ENCODE measurements at regions not wholly inside any gene's neighbourhood (a gene's known extent, or its start where the extent isn't known, plus 50 kb on each side); places are given as distances from the start of the nearest gene placed in this dataset.

GRCh38 chr10:125373546-125373945 is 213.2 kb upstream of the CTBP2 start:
- DNase-seq (ENCODE audit: low spot score) = no peak
- no peak overlapping the region for H2BK12ac ChIP-seq (ENCODE audit: low read length)
- no CpG with 5 or more reads among the region's 6 CpGs for WGBS, 2 donors (ENCODE audit: extremely low coverage in 2 of 2, insufficient read length in 2 of 2, insufficient replicate concordance in 1 of 2)
- no peak overlapping the region for H3K27ac ChIP-seq (replicated peaks; ENCODE audit: low read length)
- no peaks in the 10 kb centered on the region for H3K36me3 ChIP-seq (replicated peaks in 1 of 2; ENCODE audit: control insufficient read depth in 2 of 2, insufficient read depth in 2 of 2, low read length in 2 of 2)
- no peak overlapping the region for H3K9ac ChIP-seq (ENCODE audit: low read depth, low read length, poor library complexity)
- H3K4me2 ChIP-seq (ENCODE audit: insufficient read depth, low read length, poor library complexity, severe bottlenecking) = no peak overlapping the region
- no peak overlapping the region for H2AK5ac ChIP-seq (ENCODE audit: low read depth, low read length)
- H4K8ac ChIP-seq (ENCODE audit: low read depth, low read length) = no peak overlapping the region
- H3K23ac ChIP-seq (ENCODE audit: low read depth, low read length, poor library complexity) = no peak overlapping the region
- no peak overlapping the region for H4K91ac ChIP-seq (ENCODE audit: low read depth, low read length, poor library complexity)
- peaks cover 0 to 2% of the 10 kb centered on the region in 2 donors for H3K4me1 ChIP-seq (ENCODE audit: control insufficient read depth in 2 of 2, insufficient read depth in 1 of 2, low read depth in 1 of 2, low read length in 2 of 2)
- H2BK5ac ChIP-seq (ENCODE audit: low read length) = no peak overlapping the region
- H3K4me3 ChIP-seq (ENCODE audit: low read length in 2 of 2) = no peak overlapping the region
- H2BK120ac ChIP-seq (ENCODE audit: low read depth, low read length) = no peak overlapping the region
- H3K9me3 ChIP-seq (replicated peaks in 1 of 2; ENCODE audit: control insufficient read depth in 2 of 2, insufficient read depth in 1 of 2, low read depth in 1 of 2, low read length in 2 of 2) = no peaks in the 10 kb centered on the region
- no peak overlapping the region for H3K4ac ChIP-seq (ENCODE audit: low read length)
- no peak overlapping the region for H3K18ac ChIP-seq (ENCODE audit: low read length)
- no peak overlapping the region for H2AFZ ChIP-seq (ENCODE audit: low read length)
- no peak overlapping the region for H3K14ac ChIP-seq (ENCODE audit: low read length)
- H2BK15ac ChIP-seq (ENCODE audit: low read length) = no peak overlapping the region
- peaks cover 0 to 3% (median 0%) of the 10 kb centered on the region in 3 experiments for H3K27me3 ChIP-seq (ENCODE audit: control insufficient read depth in 3 of 3, insufficient read depth in 3 of 3, low read depth in 1 of 3, low read length in 3 of 3)
- no peaks in the 10 kb centered on the region for H3K79me1 ChIP-seq (ENCODE audit: low read depth, low read length)

- no peak overlapping the region for H2AK5ac ChIP-seq (ENCODE audit: low read depth, low read length)
- no peak overlapping the region for H2BK120ac ChIP-seq (ENCODE audit: low read depth, low read length)
- no peak overlapping the region for H3K14ac ChIP-seq (ENCODE audit: low read length)
- no peak overlapping the region for H3K23ac ChIP-seq (ENCODE audit: low read depth, low read length, poor library complexity)
- peak overlapping the region; percentile 23 for H3K18ac ChIP-seq (ENCODE audit: low read length)
- H2BK12ac ChIP-seq (ENCODE audit: low read length) = no peak overlapping the region
- peaks cover 0 to 3% (median 0%) of the 10 kb centered on the region in 3 experiments for H3K27me3 ChIP-seq (ENCODE audit: control insufficient read depth in 3 of 3, insufficient read depth in 3 of 3, low read depth in 1 of 3, low read length in 3 of 3)
- no CpG with 5 or more reads among the region's 17 CpGs for WGBS, 2 donors (ENCODE audit: extremely low coverage in 2 of 2, insufficient read length in 2 of 2, insufficient replicate concordance in 1 of 2)
- peaks cover 0 to 2% of the 10 kb centered on the region in 2 donors for H3K4me1 ChIP-seq (ENCODE audit: control insufficient read depth in 2 of 2, insufficient read depth in 1 of 2, low read depth in 1 of 2, low read length in 2 of 2)
- H2BK5ac ChIP-seq (ENCODE audit: low read length) = no peak overlapping the region
- peak overlapping the region; percentile 66 for H2AFZ ChIP-seq (ENCODE audit: low read length)
- no peaks in the 10 kb centered on the region for H3K9me3 ChIP-seq (replicated peaks in 1 of 2; ENCODE audit: control insufficient read depth in 2 of 2, insufficient read depth in 1 of 2, low read depth in 1 of 2, low read length in 2 of 2)
- no peak overlapping the region for H3K4me3 ChIP-seq (ENCODE audit: low read length in 2 of 2)
- peak; percentile 66 for DNase-seq (ENCODE audit: low spot score)
- H4K91ac ChIP-seq (ENCODE audit: low read depth, low read length, poor library complexity) = no peak overlapping the region
- peak overlapping the region; percentile 53 for H3K4me2 ChIP-seq (ENCODE audit: insufficient read depth, low read length, poor library complexity, severe bottlenecking)
- no peak overlapping the region for H2BK15ac ChIP-seq (ENCODE audit: low read length)
- H4K8ac ChIP-seq (ENCODE audit: low read depth, low read length) = no peak overlapping the region
- no peaks in the 10 kb centered on the region for H3K79me1 ChIP-seq (ENCODE audit: low read depth, low read length)
- H3K36me3 ChIP-seq (replicated peaks in 1 of 2; ENCODE audit: control insufficient read depth in 2 of 2, insufficient read depth in 2 of 2, low read length in 2 of 2) = no peaks in the 10 kb centered on the region
- no peak overlapping the region for H3K27ac ChIP-seq (replicated peaks; ENCODE audit: low read length)
- H3K4ac ChIP-seq (ENCODE audit: low read length) = no peak overlapping the region
- no peak overlapping the region for H3K9ac ChIP-seq (ENCODE audit: low read depth, low read length, poor library complexity)
These were observed 210.2 kb upstream of the CTBP2 start for GRCh38 chr10:125370578-125370977.

- H3K9ac ChIP-seq (ENCODE audit: low read depth, low read length, poor library complexity) = no peak overlapping the region
- peaks cover 0 to 2% of the 10 kb centered on the region in 2 donors for H3K4me1 ChIP-seq (ENCODE audit: control insufficient read depth in 2 of 2, insufficient read depth in 1 of 2, low read depth in 1 of 2, low read length in 2 of 2)
- H3K23ac ChIP-seq (ENCODE audit: low read depth, low read length, poor library complexity) = no peak overlapping the region
- no peak overlapping the region for H3K4me3 ChIP-seq (ENCODE audit: low read length in 2 of 2)
- no peaks in the 10 kb centered on the region for H3K79me1 ChIP-seq (ENCODE audit: low read depth, low read length)
- H3K14ac ChIP-seq (ENCODE audit: low read length) = no peak overlapping the region
- no peaks in the 10 kb centered on the region for H3K27me3 ChIP-seq (ENCODE audit: control insufficient read depth in 3 of 3, insufficient read depth in 3 of 3, low read depth in 1 of 3, low read length in 3 of 3)
- H3K4ac ChIP-seq (ENCODE audit: low read length) = no peak overlapping the region
- H2BK15ac ChIP-seq (ENCODE audit: low read length) = no peak overlapping the region
- no peak overlapping the region for H2BK12ac ChIP-seq (ENCODE audit: low read length)
- H3K36me3 ChIP-seq (replicated peaks in 1 of 2; ENCODE audit: control insufficient read depth in 2 of 2, insufficient read depth in 2 of 2, low read length in 2 of 2) = no peaks in the 10 kb centered on the region
- H3K27ac ChIP-seq (replicated peaks; ENCODE audit: low read length) = no peak overlapping the region
- no peak overlapping the region for H3K4me2 ChIP-seq (ENCODE audit: insufficient read depth, low read length, poor library complexity, severe bottlenecking)
- no peak overlapping the region for H2BK120ac ChIP-seq (ENCODE audit: low read depth, low read length)
- H4K8ac ChIP-seq (ENCODE audit: low read depth, low read length) = no peak overlapping the region
- no peak overlapping the region for H2BK5ac ChIP-seq (ENCODE audit: low read length)
- DNase-seq (ENCODE audit: low spot score) = no peak
- peak overlapping the region; percentile 66 for H2AFZ ChIP-seq (ENCODE audit: low read length)
- H4K91ac ChIP-seq (ENCODE audit: low read depth, low read length, poor library complexity) = no peak overlapping the region
- no peak overlapping the region for H3K18ac ChIP-seq (ENCODE audit: low read length)
- H2AK5ac ChIP-seq (ENCODE audit: low read depth, low read length) = no peak overlapping the region
- H3K9me3 ChIP-seq (replicated peaks in 1 of 2; ENCODE audit: control insufficient read depth in 2 of 2, insufficient read depth in 1 of 2, low read depth in 1 of 2, low read length in 2 of 2) = no peaks in the 10 kb centered on the region
- no CpG with 5 or more reads among the region's 12 CpGs for WGBS, 2 donors (ENCODE audit: extremely low coverage in 2 of 2, insufficient read length in 2 of 2, insufficient replicate concordance in 1 of 2)
These were observed 209.3 kb upstream of the CTBP2 start for GRCh38 chr10:125369382-125370326.

- Histone ChIP-seq H4K8ac (ENCODE audit: low read depth, low read length) (no peak overlapping the region), H2AK5ac (ENCODE audit: low read depth, low read length) (no peak overlapping the region), H3K27me3 (ENCODE audit: control insufficient read depth in 3 of 3, insufficient read depth in 3 of 3, low read depth in 1 of 3, low read length in 3 of 3) (no peaks in the 10 kb centered on the region), H3K23ac (ENCODE audit: low read depth, low read length, poor library complexity) (no peak overlapping the region), H3K18ac (ENCODE audit: low read length) (no peak overlapping the region), H3K27ac (replicated peaks; ENCODE audit: low read length) (no peak overlapping the region), H3K79me1 (ENCODE audit: low read depth, low read length) (no peaks in the 10 kb centered on the region), H3K9ac (ENCODE audit: low read depth, low read length, poor library complexity) (no peak overlapping the region), H2BK120ac (ENCODE audit: low read depth, low read length) (no peak overlapping the region), H4K91ac (ENCODE audit: low read depth, low read length, poor library complexity) (no peak overlapping the region), H2BK12ac (ENCODE audit: low read length) (no peak overlapping the region), H3K4me1 (ENCODE audit: control insufficient read depth in 2 of 2, insufficient read depth in 1 of 2, low read depth in 1 of 2, low read length in 2 of 2) (peaks cover 0 to 2% of the 10 kb centered on the region in 2 donors), H3K4ac (ENCODE audit: low read length) (no peak overlapping the region), H2BK15ac (ENCODE audit: low read length) (no peak overlapping the region), H2BK5ac (ENCODE audit: low read length) (no peak overlapping the region), H3K14ac (ENCODE audit: low read length) (no peak overlapping the region), H2AFZ (ENCODE audit: low read length) (no peak overlapping the region), H3K4me3 (ENCODE audit: low read length in 2 of 2) (no peak overlapping the region), H3K4me2 (ENCODE audit: insufficient read depth, low read length, poor library complexity, severe bottlenecking) (no peak overlapping the region), H3K36me3 (replicated peaks in 1 of 2; ENCODE audit: control insufficient read depth in 2 of 2, insufficient read depth in 2 of 2, low read length in 2 of 2) (no peaks in the 10 kb centered on the region), H3K9me3 (replicated peaks in 1 of 2; ENCODE audit: control insufficient read depth in 2 of 2, insufficient read depth in 1 of 2, low read depth in 1 of 2, low read length in 2 of 2) (peaks cover 0 to 3% of the 10 kb centered on the region in 2 donors)
- no CpG with 5 or more reads among the region's 1 CpG for WGBS, 2 donors (ENCODE audit: extremely low coverage in 2 of 2, insufficient read length in 2 of 2, insufficient replicate concordance in 1 of 2)
- DNase-seq (ENCODE audit: low spot score) = no peak
These were observed 207.8 kb upstream of the CTBP2 start for GRCh38 chr10:125368146-125368545.

Measured in neuronal stem cell (in vitro differentiated cells).